Superior temporal gyrus (tissue), 1 donor: ENCODE measurements at regions not wholly inside any gene's neighbourhood (a gene's known extent, or its start where the extent isn't known, plus 50 kb on each side); places are given as distances from the start of the nearest gene placed in this dataset.
"Not testable (repeated sequence)": the region's sequence is repeated elsewhere in the genome, so short reads cannot be mapped to it uniquely, and the experiment has no call there.

Source experiments
- DNase-seq: peaks from one replicate; pipeline ENCODE4 v3.0.0-alpha.2; 2016; ENCODE audit errors: extremely low spot score

- peak; percentile 53 for DNase-seq
Measured at GRCh38 chr14:28308734-28309133, 457.9 kb upstream of the FOXG1 start.

GRCh38 chr14:28317890-28318675, 448.5 kb upstream of the FOXG1 start:
- DNase-seq, result not testable (repeated sequence)

GRCh38 chr14:28321475-28322244, 444.9 kb upstream of the FOXG1 start:
- DNase-seq, result no peak

GRCh38 chr14:28323366-28323765, 443.2 kb upstream of the FOXG1 start:
- DNase-seq, result no peak

GRCh38 chr14:28323951-28324741, 442.4 kb upstream of the FOXG1 start:
- DNase-seq, result no peak

GRCh38 chr14:28340816-28341215, 425.8 kb upstream of the FOXG1 start:
- DNase-seq, result no peak

GRCh38 chr14:28344381-28344780, 422.2 kb upstream of the FOXG1 start:
- no peak for DNase-seq

GRCh38 chr14:28348797-28349196, 417.8 kb upstream of the FOXG1 start:
- no peak for DNase-seq

GRCh38 chr14:28356819-28357218, 409.8 kb upstream of the FOXG1 start:
- no peak for DNase-seq

GRCh38 chr14:28361486-28361885, 405.1 kb upstream of the FOXG1 start:
- DNase-seq, result no peak

GRCh38 chr14:28365510-28365909, 401.1 kb upstream of the FOXG1 start:
- DNase-seq, result no peak

GRCh38 chr14:28373721-28374120, 392.9 kb upstream of the FOXG1 start:
- DNase-seq, result no peak

GRCh38 chr14:28375295-28375694, 391.3 kb upstream of the FOXG1 start:
- peak; percentile 36 for DNase-seq

- no peak for DNase-seq
Measured at GRCh38 chr14:28381656-28382055, 384.9 kb upstream of the FOXG1 start.

GRCh38 chr14:28382444-28383190, 384.0 kb upstream of the FOXG1 start:
- DNase-seq, result no peak

GRCh38 chr14:28398506-28398905, 368.1 kb upstream of the FOXG1 start:
- no peak for DNase-seq

- DNase-seq, result not testable (repeated sequence)
Measured at GRCh38 chr14:28401705-28402104, 364.9 kb upstream of the FOXG1 start.

- peak; percentile 28 for DNase-seq
Measured at GRCh38 chr14:28406196-28406595, 360.4 kb upstream of the FOXG1 start.

- DNase-seq, result no peak
Measured at GRCh38 chr14:28407031-28407825, 359.4 kb upstream of the FOXG1 start.

- DNase-seq, result no peak
Measured at GRCh38 chr14:28407996-28408395, 358.6 kb upstream of the FOXG1 start.

GRCh38 chr14:28412077-28412476, 354.5 kb upstream of the FOXG1 start:
- DNase-seq, result no peak
